ENCODE measurements at regions not wholly inside any gene's neighbourhood (a gene's known extent, or its start where the extent isn't known, plus 50 kb on each side); places are given as distances from the start of the nearest gene placed in this dataset.

DNA sequence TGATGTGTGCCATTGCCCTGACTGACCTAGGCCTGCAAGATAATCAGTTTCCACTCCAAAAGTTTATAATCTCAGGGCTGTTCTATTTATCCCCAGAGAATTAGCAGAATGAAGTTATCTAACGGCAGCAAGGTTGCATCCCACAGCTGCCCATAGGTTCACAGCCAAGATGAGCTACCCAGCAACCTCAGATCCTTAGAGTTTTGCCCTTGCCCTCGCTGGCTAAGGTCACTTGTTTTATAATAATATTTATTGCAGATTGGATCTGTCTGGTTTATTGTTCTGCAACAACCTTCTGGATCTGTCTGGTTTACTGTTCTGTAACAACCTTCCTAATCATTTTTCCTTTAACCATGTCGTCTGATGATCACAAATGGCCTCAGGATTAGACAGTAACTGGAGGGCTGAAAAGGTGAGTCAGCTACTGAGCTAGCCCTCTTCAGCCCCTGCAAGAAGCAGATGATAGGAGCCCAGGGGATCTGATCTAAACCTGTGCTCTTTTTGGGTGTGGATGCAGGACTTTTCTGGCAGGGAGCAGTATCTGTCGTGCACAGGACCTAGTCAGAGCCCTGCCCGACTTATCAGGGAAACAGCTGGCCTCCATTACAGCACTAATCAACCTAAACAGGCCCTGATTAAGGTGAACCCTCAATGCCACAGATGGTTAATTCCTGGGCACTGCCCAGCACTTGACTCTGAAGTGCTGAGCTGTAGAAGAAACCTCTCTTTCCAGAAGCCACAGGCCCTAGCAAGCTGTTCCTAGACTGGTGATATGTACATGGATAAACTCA is 642.9 kb upstream of the KIRREL3 start:
- no peak overlapping the region for H3K4me3 ChIP-seq (ENCODE audit: low read depth in 1 of 5, low read length in 5 of 5)
- no peak overlapping the region for H3K27ac ChIP-seq (ENCODE audit: low read depth, low read length)
- no peaks in the 10 kb centered on the region for H3K27me3 ChIP-seq (ENCODE audit: control insufficient read depth in 5 of 5, insufficient read depth in 4 of 5, low read length in 5 of 5)
- H3K9me3 ChIP-seq (ENCODE audit: control insufficient read depth in 5 of 5, low read length in 5 of 5), result no peaks in the 10 kb centered on the region
- H3K9ac ChIP-seq (ENCODE audit: low read length in 5 of 5), result no peak overlapping the region
- H3K36me3 ChIP-seq (ENCODE audit: control insufficient read depth in 5 of 5, insufficient read depth in 5 of 5, low read length in 5 of 5), result no peaks in the 10 kb centered on the region
- no peaks in the 10 kb centered on the region for H3K4me1 ChIP-seq (ENCODE audit: control insufficient read depth in 5 of 5, insufficient read depth in 5 of 5, low read length in 5 of 5)

GRCh38 chr11:127640561-127641451 is 640.2 kb upstream of the KIRREL3 start:
- H3K27ac ChIP-seq (ENCODE audit: low read depth, low read length), result no peak overlapping the region
- no peaks in the 10 kb centered on the region for H3K36me3 ChIP-seq (ENCODE audit: control insufficient read depth in 5 of 5, insufficient read depth in 5 of 5, low read length in 5 of 5)
- H3K4me3 ChIP-seq (ENCODE audit: low read depth in 1 of 5, low read length in 5 of 5), result no peak overlapping the region
- H3K9me3 ChIP-seq (ENCODE audit: control insufficient read depth in 5 of 5, low read length in 5 of 5), result no peaks in the 10 kb centered on the region
- H3K4me1 ChIP-seq (ENCODE audit: control insufficient read depth in 5 of 5, insufficient read depth in 5 of 5, low read length in 5 of 5), result no peaks in the 10 kb centered on the region
- H3K27me3 ChIP-seq (ENCODE audit: control insufficient read depth in 5 of 5, insufficient read depth in 4 of 5, low read length in 5 of 5), result no peaks in the 10 kb centered on the region
- H3K9ac ChIP-seq (ENCODE audit: low read length in 5 of 5), result no peak overlapping the region

GRCh38 chr11:127639916-127640315 is 639.3 kb upstream of the KIRREL3 start:
- no peaks in the 10 kb centered on the region for H3K4me1 ChIP-seq (ENCODE audit: control insufficient read depth in 5 of 5, insufficient read depth in 5 of 5, low read length in 5 of 5)
- H3K4me3 ChIP-seq (ENCODE audit: low read depth in 1 of 5, low read length in 5 of 5), result no peak overlapping the region
- H3K36me3 ChIP-seq (ENCODE audit: control insufficient read depth in 5 of 5, insufficient read depth in 5 of 5, low read length in 5 of 5), result no peaks in the 10 kb centered on the region
- no peak overlapping the region for H3K9ac ChIP-seq (ENCODE audit: low read length in 5 of 5)
- H3K27me3 ChIP-seq (ENCODE audit: control insufficient read depth in 5 of 5, insufficient read depth in 4 of 5, low read length in 5 of 5), result no peaks in the 10 kb centered on the region
- H3K27ac ChIP-seq (ENCODE audit: low read depth, low read length), result no peak overlapping the region
- H3K9me3 ChIP-seq (ENCODE audit: control insufficient read depth in 5 of 5, low read length in 5 of 5), result no peaks in the 10 kb centered on the region

DNA sequence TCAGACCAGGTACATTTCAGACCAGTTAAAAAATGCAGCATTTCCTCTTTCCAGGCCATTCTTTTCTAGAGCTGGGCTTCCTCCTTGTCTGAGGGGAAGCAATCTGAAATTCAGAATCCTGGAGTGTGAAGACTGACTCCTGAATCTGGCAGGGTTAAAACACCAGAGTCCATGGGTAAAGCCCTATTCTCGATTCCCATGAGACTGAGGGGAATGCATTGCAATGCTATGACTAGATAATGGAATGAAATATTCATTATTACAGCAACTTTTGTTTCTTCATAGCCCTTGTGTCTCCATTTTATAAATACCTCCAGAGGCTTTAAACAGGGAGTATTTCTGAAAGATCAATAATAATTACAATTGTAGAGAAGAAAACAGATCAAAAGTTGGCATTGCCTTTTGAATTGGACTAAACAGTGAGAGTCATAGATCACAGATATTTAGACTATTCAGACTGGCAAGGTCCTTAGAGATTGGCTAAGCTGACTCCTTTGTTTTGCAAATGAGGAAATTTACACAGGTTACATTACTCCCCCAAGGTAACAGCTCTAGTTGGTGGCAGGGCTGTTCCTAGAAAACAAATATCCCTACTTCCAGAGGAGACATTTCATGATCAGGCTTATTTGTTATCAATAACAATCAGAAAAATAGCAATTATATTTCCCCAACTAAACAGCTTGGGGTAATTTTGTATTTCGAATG is 632.6 kb upstream of the KIRREL3 start:
- Histone ChIP-seq H3K9ac (ENCODE audit: low read length in 5 of 5) (no peak overlapping the region), H3K4me3 (ENCODE audit: low read depth in 1 of 5, low read length in 5 of 5) (no peak overlapping the region), H3K27me3 (ENCODE audit: control insufficient read depth in 5 of 5, insufficient read depth in 4 of 5, low read length in 5 of 5) (no peaks in the 10 kb centered on the region), H3K9me3 (ENCODE audit: control insufficient read depth in 5 of 5, low read length in 5 of 5) (no peaks in the 10 kb centered on the region), H3K4me1 (ENCODE audit: control insufficient read depth in 5 of 5, insufficient read depth in 5 of 5, low read length in 5 of 5) (no peaks in the 10 kb centered on the region), H3K27ac (ENCODE audit: low read depth, low read length) (no peak overlapping the region), H3K36me3 (ENCODE audit: control insufficient read depth in 5 of 5, insufficient read depth in 5 of 5, low read length in 5 of 5) (no peaks in the 10 kb centered on the region)

DNA sequence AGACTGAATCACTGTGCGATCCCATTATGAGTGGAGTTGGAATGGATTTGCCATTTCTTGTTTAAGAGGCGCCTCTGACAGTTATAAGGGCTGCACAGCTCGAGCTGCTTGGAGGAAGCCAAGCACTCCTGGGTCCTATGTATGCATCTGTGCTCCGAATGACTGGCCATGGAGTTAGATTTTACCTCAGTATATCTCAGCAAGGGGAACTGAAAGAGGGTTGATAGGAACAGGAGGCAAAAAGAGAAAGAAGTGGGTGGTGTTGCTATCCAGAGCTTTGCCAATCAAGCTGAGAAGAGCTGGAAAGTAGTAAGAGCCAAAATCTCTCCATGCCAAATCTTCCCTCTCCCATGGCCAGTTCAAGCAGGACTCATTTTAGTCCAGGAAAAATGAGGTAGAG is 632.0 kb upstream of the KIRREL3 start:
- no peak overlapping the region for H3K9ac ChIP-seq (ENCODE audit: low read length in 5 of 5)

GRCh38 chr11:127631974-127632373 is 631.4 kb upstream of the KIRREL3 start:
- Histone ChIP-seq H3K4me3 (ENCODE audit: low read depth in 1 of 5, low read length in 5 of 5) (no peak overlapping the region), H3K9me3 (ENCODE audit: control insufficient read depth in 5 of 5, low read length in 5 of 5) (no peaks in the 10 kb centered on the region), H3K27me3 (ENCODE audit: control insufficient read depth in 5 of 5, insufficient read depth in 4 of 5, low read length in 5 of 5) (no peaks in the 10 kb centered on the region), H3K36me3 (ENCODE audit: control insufficient read depth in 5 of 5, insufficient read depth in 5 of 5, low read length in 5 of 5) (no peaks in the 10 kb centered on the region), H3K9ac (ENCODE audit: low read length in 5 of 5) (no peak overlapping the region), H3K4me1 (ENCODE audit: control insufficient read depth in 5 of 5, insufficient read depth in 5 of 5, low read length in 5 of 5) (peaks cover 0 to 4% (median 0%) of the 10 kb centered on the region in 5 donors), H3K27ac (ENCODE audit: low read depth, low read length) (no peak overlapping the region)

More for the DNA sequence above, 632.0 kb upstream of the KIRREL3 start:
- Histone ChIP-seq H3K4me3 (ENCODE audit: low read depth in 1 of 5, low read length in 5 of 5) (no peak overlapping the region), H3K27ac (ENCODE audit: low read depth, low read length) (no peak overlapping the region), H3K27me3 (ENCODE audit: control insufficient read depth in 5 of 5, insufficient read depth in 4 of 5, low read length in 5 of 5) (no peaks in the 10 kb centered on the region), H3K9me3 (ENCODE audit: control insufficient read depth in 5 of 5, low read length in 5 of 5) (no peaks in the 10 kb centered on the region), H3K4me1 (ENCODE audit: control insufficient read depth in 5 of 5, insufficient read depth in 5 of 5, low read length in 5 of 5) (peaks cover 0 to 4% (median 0%) of the 10 kb centered on the region in 5 donors), H3K36me3 (ENCODE audit: control insufficient read depth in 5 of 5, insufficient read depth in 5 of 5, low read length in 5 of 5) (no peaks in the 10 kb centered on the region)

DNA sequence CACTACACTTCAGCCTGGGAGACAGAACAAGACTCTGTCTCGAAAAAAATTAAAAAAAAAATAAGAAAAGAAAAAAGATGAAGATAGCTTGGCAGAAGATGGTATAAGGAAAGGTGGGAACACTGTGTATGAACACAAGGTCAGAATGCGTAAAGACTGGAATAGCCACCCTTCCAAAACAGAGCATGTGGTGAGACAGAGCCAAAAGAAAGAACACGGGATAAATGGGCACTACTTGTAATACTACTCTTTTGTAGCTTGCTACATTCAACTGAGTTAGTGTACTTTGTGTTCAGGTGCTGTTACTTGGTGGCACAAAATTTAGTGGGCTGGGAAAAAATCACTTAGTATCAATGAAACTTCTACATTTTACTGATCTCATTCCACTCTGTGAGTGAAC is 628.6 kb upstream of the KIRREL3 start:
- no peaks in the 10 kb centered on the region for H3K9me3 ChIP-seq (ENCODE audit: control insufficient read depth in 5 of 5, low read length in 5 of 5)
- no peak overlapping the region for H3K9ac ChIP-seq (ENCODE audit: low read length in 5 of 5)
- H3K4me3 ChIP-seq (ENCODE audit: low read depth in 1 of 5, low read length in 5 of 5), result no peak overlapping the region
- H3K36me3 ChIP-seq (ENCODE audit: control insufficient read depth in 5 of 5, insufficient read depth in 5 of 5, low read length in 5 of 5), result no peaks in the 10 kb centered on the region
- H3K27me3 ChIP-seq (ENCODE audit: control insufficient read depth in 5 of 5, insufficient read depth in 4 of 5, low read length in 5 of 5), result no peaks in the 10 kb centered on the region
- H3K27ac ChIP-seq (ENCODE audit: low read depth, low read length), result no peak overlapping the region
- H3K4me1 ChIP-seq (ENCODE audit: control insufficient read depth in 5 of 5, insufficient read depth in 5 of 5, low read length in 5 of 5), result peaks cover 0 to 9% (median 0%) of the 10 kb centered on the region in 5 donors

GRCh38 chr11:127628458-127628785 is 627.9 kb upstream of the KIRREL3 start:
- Histone ChIP-seq H3K27ac (ENCODE audit: low read depth, low read length) (no peak overlapping the region), H3K9me3 (ENCODE audit: control insufficient read depth in 5 of 5, low read length in 5 of 5) (no peaks in the 10 kb centered on the region), H3K9ac (ENCODE audit: low read length in 5 of 5) (no peak overlapping the region), H3K4me3 (ENCODE audit: low read depth in 1 of 5, low read length in 5 of 5) (no peak overlapping the region), H3K4me1 (ENCODE audit: control insufficient read depth in 5 of 5, insufficient read depth in 5 of 5, low read length in 5 of 5) (peaks cover 0 to 9% (median 0%) of the 10 kb centered on the region in 5 donors), H3K36me3 (ENCODE audit: control insufficient read depth in 5 of 5, insufficient read depth in 5 of 5, low read length in 5 of 5) (no peaks in the 10 kb centered on the region), H3K27me3 (ENCODE audit: control insufficient read depth in 5 of 5, insufficient read depth in 4 of 5, low read length in 5 of 5) (no peaks in the 10 kb centered on the region)

DNA sequence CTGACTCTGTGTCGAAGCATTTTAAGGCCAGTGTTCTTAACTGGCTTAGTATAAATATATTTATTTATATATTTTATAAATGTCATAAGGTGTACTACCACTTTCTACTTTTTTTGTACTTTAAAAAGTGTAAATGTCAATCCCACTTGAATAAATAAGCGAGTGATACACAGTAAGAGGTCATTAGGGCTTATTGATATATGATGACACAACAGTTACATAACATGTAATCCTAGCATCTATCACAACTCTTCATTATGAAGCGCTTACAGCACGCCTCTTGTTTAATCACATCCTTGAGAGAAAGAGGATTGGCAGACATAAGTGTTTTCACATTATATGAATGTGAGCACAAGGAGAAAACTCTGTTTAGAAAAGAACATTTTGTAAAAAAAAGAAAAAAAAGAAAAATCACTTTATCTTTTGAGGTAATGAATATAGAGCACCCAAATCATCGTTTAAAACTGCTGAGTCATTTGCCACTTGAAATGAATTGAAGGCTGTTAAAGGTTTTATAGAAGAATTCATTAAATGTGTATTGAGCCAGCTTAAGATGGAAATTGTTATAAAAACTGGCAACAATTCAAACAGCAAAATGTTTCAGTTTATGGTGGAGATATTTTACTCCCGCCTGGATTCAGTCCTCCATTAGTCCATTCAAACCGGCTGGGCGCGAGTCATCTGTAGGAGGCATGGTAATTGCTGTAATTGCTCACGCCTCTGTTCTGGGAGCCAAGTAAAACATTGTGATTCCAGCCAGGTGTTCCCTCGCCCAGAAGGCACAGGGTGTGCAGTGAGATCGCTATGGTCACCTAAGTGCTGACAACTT is 627.3 kb upstream of the KIRREL3 start:
- Histone ChIP-seq H3K27ac (ENCODE audit: low read depth, low read length) (no peak overlapping the region), H3K4me1 (ENCODE audit: control insufficient read depth in 5 of 5, insufficient read depth in 5 of 5, low read length in 5 of 5) (peaks cover 0 to 9% (median 0%) of the 10 kb centered on the region in 5 donors), H3K4me3 (ENCODE audit: low read depth in 1 of 5, low read length in 5 of 5) (no peak overlapping the region), H3K27me3 (ENCODE audit: control insufficient read depth in 5 of 5, insufficient read depth in 4 of 5, low read length in 5 of 5) (no peaks in the 10 kb centered on the region), H3K36me3 (ENCODE audit: control insufficient read depth in 5 of 5, insufficient read depth in 5 of 5, low read length in 5 of 5) (no peaks in the 10 kb centered on the region), H3K9me3 (ENCODE audit: control insufficient read depth in 5 of 5, low read length in 5 of 5) (no peaks in the 10 kb centered on the region), H3K9ac (ENCODE audit: low read length in 5 of 5) (no peak overlapping the region)
